ENCODE measurements at regions not wholly inside any gene's neighbourhood (a gene's known extent, or its start where the extent isn't known, plus 50 kb on each side); places are given as distances from the start of the nearest gene placed in this dataset.
"Not testable (repeated sequence)": the region's sequence is repeated elsewhere in the genome, so short reads cannot be mapped to it uniquely, and the experiment has no call there.

- Mint-ChIP-seq H3K36me3 (no peaks in the 10 kb centered on the region), H3K4me3 (no peak overlapping the region), H3K4me1 (no peaks in the 10 kb centered on the region), H3K27ac (no peak overlapping the region), H3K9me3 (no peaks in the 10 kb centered on the region), H3K27me3 (no peaks in the 10 kb centered on the region)
- ATAC-seq (replicated peaks): no peak
- DNase-seq: no peak
Observed at GRCh38 chr3:81217101-81217500, 544.3 kb downstream of the GBE1 start.

DNA sequence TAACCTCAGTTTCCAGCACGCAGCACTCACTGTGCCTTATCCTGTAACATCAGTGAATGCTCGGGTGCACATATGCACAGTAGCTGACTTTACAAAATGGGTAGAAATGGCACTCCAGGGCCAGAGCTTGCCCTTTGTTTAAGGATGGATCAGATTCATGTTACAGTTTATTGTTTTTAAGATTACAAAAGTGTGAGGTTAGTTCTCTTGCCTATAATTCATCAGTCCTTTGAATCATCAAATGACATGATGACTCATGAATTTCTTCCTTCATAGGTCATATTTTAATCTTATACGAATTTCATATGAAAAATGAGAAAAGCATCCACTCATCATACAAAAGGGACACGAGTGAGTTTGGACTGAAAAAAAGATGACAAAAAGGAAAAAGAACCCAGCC lies 545.3 kb downstream of the GBE1 start:
- ATAC-seq (replicated peaks): no peak
- Mint-ChIP-seq H3K4me1 (no peaks in the 10 kb centered on the region), H3K27ac (no peak overlapping the region), H3K36me3 (no peaks in the 10 kb centered on the region), H3K27me3 (no peaks in the 10 kb centered on the region), H3K9me3 (no peaks in the 10 kb centered on the region), H3K4me3 (no peak overlapping the region)
- DNase-seq: no peak

DNA sequence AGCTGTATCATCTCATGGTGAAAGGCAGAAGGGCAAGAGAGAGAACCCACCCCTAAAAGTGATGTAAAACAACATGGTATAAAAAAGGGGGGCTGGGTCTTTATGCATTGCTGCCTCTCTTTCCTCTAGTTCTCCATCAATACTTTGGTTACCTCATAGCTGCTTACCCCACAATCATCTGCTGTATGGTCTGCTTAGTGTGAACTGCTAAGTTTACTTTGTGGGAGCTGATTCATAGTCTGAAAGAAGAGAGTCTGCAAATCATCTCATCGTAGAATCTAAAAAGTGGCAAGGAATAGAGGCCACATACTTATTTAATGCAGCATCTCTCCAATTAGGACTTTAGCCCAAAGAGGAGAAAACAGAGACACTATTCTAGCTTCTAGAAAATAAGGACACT lies 546.8 kb downstream of the GBE1 start:
- no peak for ATAC-seq (replicated peaks)
- H3K4me1 Mint-ChIP-seq: no peaks in the 10 kb centered on the region
- no peak overlapping the region for H3K4me3 Mint-ChIP-seq

GRCh38 chr3:81199587-81199986 lies 561.9 kb downstream of the GBE1 start:
- ATAC-seq (replicated peaks): no peak
- Mint-ChIP-seq H3K27ac (no peak overlapping the region), H3K27me3 (no peaks in the 10 kb centered on the region), H3K9me3 (peaks cover 0 to 2% of the 10 kb centered on the region in 2 donors), H3K36me3 (no peaks in the 10 kb centered on the region), H3K4me1 (no peaks in the 10 kb centered on the region), H3K4me3 (no peak overlapping the region)
- DNase-seq: no peak

More for the DNA sequence above, 546.8 kb downstream of the GBE1 start:
- no peak for DNase-seq
- H3K9me3 Mint-ChIP-seq: no peaks in the 10 kb centered on the region
- no peak overlapping the region for H3K27ac Mint-ChIP-seq
- H3K27me3 Mint-ChIP-seq: no peaks in the 10 kb centered on the region
- no peaks in the 10 kb centered on the region for H3K36me3 Mint-ChIP-seq

- no peaks in the 10 kb centered on the region for H3K27me3 Mint-ChIP-seq
- H3K4me3 Mint-ChIP-seq: no peak overlapping the region
- no peak for DNase-seq
- H3K4me1 Mint-ChIP-seq: no peaks in the 10 kb centered on the region
- peaks cover 0 to 2% of the 10 kb centered on the region in 2 donors for H3K9me3 Mint-ChIP-seq
- H3K27ac Mint-ChIP-seq: no peak overlapping the region
- ATAC-seq (replicated peaks): no peak
- H3K36me3 Mint-ChIP-seq: no peaks in the 10 kb centered on the region
Observed at GRCh38 chr3:81198756-81199155, 562.7 kb downstream of the GBE1 start.

GRCh38 chr3:81198216-81198615 lies 563.2 kb downstream of the GBE1 start:
- peaks cover 0 to 2% of the 10 kb centered on the region in 2 donors for H3K9me3 Mint-ChIP-seq
- no peak overlapping the region for H3K4me3 Mint-ChIP-seq
- H3K4me1 Mint-ChIP-seq: no peaks in the 10 kb centered on the region
- no peak for ATAC-seq (replicated peaks)
- DNase-seq: no peak
- H3K27me3 Mint-ChIP-seq: no peaks in the 10 kb centered on the region
- H3K36me3 Mint-ChIP-seq: no peaks in the 10 kb centered on the region
- H3K27ac Mint-ChIP-seq: no peak overlapping the region

GRCh38 chr3:81197386-81197785 lies 564.1 kb downstream of the GBE1 start:
- Mint-ChIP-seq H3K27me3 (no peaks in the 10 kb centered on the region), H3K4me3 (no peak overlapping the region), H3K4me1 (no peaks in the 10 kb centered on the region), H3K9me3 (no peaks in the 10 kb centered on the region), H3K27ac (no peak overlapping the region), H3K36me3 (no peaks in the 10 kb centered on the region)
- no peak for ATAC-seq (replicated peaks)
- no peak for DNase-seq

DNA sequence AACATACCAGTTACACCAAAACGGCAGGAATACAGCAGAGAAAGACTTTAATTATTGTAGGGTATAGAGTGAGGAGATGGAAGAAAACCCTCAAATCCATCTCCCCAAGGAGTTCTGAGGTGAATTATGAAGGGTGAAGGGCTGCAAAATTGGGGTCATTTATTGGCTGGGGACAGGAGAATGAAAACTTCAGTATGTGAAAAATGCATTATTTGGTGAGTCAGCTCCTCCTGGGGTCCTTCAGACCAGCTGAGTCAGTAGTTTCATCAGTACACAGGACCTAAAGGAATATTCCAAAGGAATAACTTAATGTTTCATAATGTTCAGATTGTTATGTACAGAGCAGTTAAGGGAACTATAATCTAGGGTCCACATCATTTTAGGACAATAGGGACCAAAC lies 566.0 kb downstream of the GBE1 start:
- no peaks in the 10 kb centered on the region for H3K4me1 Mint-ChIP-seq
- H3K36me3 Mint-ChIP-seq: no peaks in the 10 kb centered on the region
- H3K27ac Mint-ChIP-seq: no peak overlapping the region
- H3K27me3 Mint-ChIP-seq: no peaks in the 10 kb centered on the region
- no peak overlapping the region for H3K4me3 Mint-ChIP-seq
- DNase-seq: no peak
- no peak for ATAC-seq (replicated peaks)
- no peaks in the 10 kb centered on the region for H3K9me3 Mint-ChIP-seq

- H3K36me3 Mint-ChIP-seq: no peaks in the 10 kb centered on the region
- DNase-seq: no peak
- H3K27ac Mint-ChIP-seq: no peak overlapping the region
- no peaks in the 10 kb centered on the region for H3K4me1 Mint-ChIP-seq
- ATAC-seq (replicated peaks): no peak
- no peaks in the 10 kb centered on the region for H3K27me3 Mint-ChIP-seq
- H3K4me3 Mint-ChIP-seq: no peak overlapping the region
- peaks cover 7 to 9% of the 10 kb centered on the region in 2 donors for H3K9me3 Mint-ChIP-seq
Observed at GRCh38 chr3:81186412-81186811, 575.0 kb downstream of the GBE1 start.

DNA sequence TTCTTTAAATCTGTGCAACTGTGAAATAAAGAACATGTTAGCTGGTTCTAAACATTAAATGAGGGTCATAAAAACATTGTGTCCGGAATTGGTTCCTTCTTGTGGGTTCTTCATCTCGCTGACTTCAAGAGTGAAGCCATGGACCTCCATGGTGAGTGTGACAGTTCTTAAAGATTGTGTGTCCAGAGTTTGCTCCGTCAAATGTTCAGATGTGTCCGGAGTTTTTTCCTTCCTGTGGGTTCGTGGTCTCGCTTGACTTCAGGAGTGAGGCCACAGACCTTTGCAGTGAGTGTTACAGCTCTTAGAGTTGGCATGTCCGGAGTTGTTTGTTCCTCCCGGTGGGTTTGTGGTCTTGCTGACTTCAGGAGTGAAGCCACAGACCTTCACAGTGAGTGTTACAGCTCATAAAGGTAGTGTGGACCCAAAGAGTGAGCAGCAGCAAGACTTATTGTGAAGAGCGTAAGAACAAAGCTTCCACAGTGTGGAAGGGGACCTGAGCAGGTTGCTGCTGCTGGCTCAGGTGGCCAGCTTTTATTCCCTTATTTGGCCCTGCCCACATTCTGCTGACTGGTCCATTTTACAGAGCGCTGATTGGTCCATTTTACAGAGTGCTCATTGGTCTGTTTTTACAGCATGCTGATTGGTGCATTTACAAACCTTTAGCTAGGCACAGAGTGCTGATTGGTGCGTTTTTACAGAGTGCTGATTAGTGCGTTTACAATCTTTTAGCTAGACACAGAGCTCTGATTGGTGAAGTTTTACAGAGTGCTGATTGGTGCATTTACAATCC lies 579.2 kb downstream of the GBE1 start:
- H3K4me1 Mint-ChIP-seq; H3K4me3 Mint-ChIP-seq; DNase-seq; ATAC-seq (replicated peaks); H3K27me3 Mint-ChIP-seq; H3K27ac Mint-ChIP-seq; H3K36me3 Mint-ChIP-seq: not testable (repeated sequence)
- peaks cover 5 to 11% of the 10 kb centered on the region in 2 donors for H3K9me3 Mint-ChIP-seq

DNA sequence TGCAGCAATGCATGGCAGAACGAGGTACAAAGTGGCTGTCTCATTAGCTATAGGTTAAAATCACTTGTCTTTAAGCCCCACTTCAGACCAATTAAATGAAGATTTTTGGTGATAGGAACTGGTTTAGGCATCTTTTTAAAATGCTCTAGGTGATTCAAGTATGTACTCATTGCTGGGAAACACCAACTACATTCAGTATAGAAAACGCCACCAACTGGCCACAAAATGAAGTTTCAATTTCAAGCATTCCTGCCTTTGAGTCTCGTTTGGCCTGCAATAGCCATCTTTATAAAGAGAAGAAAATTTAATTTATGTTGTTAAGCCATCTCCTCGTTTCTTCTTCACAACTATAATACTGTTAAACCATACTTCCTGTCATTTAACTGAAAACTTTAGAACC lies 587.9 kb downstream of the GBE1 start:
- Mint-ChIP-seq H3K4me3 (no peak overlapping the region), H3K9me3 (peaks cover 3% of the 10 kb centered on the region in 2 donors), H3K27me3 (no peaks in the 10 kb centered on the region), H3K4me1 (no peaks in the 10 kb centered on the region), H3K36me3 (no peaks in the 10 kb centered on the region), H3K27ac (no peak overlapping the region)
- no peak for ATAC-seq (replicated peaks)
- no peak for DNase-seq

- Mint-ChIP-seq H3K36me3 (no peaks in the 10 kb centered on the region), H3K27ac (no peak overlapping the region), H3K4me3 (no peak overlapping the region), H3K4me1 (no peaks in the 10 kb centered on the region), H3K9me3 (peaks cover 7 to 10% of the 10 kb centered on the region in 2 donors), H3K27me3 (no peaks in the 10 kb centered on the region)
- DNase-seq: no peak
- no peak for ATAC-seq (replicated peaks)
Observed at GRCh38 chr3:81170298-81170697, 591.1 kb downstream of the GBE1 start.

GRCh38 chr3:81164806-81165205 lies 596.6 kb downstream of the GBE1 start:
- ATAC-seq (replicated peaks) (no peak), DNase-seq (no peak)
- Mint-ChIP-seq H3K4me1 (no peaks in the 10 kb centered on the region), H3K27ac (no peak overlapping the region), H3K9me3 (peaks cover 6 to 10% of the 10 kb centered on the region in 2 donors), H3K4me3 (no peak overlapping the region), H3K27me3 (no peaks in the 10 kb centered on the region), H3K36me3 (no peaks in the 10 kb centered on the region)

GRCh38 chr3:81161851-81162250 lies 599.6 kb downstream of the GBE1 start:
- Mint-ChIP-seq H3K27ac (no peak overlapping the region), H3K4me1 (no peaks in the 10 kb centered on the region), H3K9me3 (peaks cover 3 to 4% of the 10 kb centered on the region in 2 donors), H3K27me3 (no peaks in the 10 kb centered on the region), H3K4me3 (no peak overlapping the region), H3K36me3 (no peaks in the 10 kb centered on the region)
- DNase-seq (no peak), ATAC-seq (replicated peaks) (no peak)

GRCh38 chr3:81161100-81161499 lies 600.3 kb downstream of the GBE1 start:
- no peaks in the 10 kb centered on the region for H3K4me1 Mint-ChIP-seq
- H3K4me3 Mint-ChIP-seq: no peak overlapping the region
- H3K27ac Mint-ChIP-seq: no peak overlapping the region
- no peaks in the 10 kb centered on the region for H3K36me3 Mint-ChIP-seq
- H3K9me3 Mint-ChIP-seq: peaks cover 4 to 7% of the 10 kb centered on the region in 2 donors
- no peaks in the 10 kb centered on the region for H3K27me3 Mint-ChIP-seq
- no peak for DNase-seq
- no peak for ATAC-seq (replicated peaks)

Measured in stimulated activated naive B cell treated with anti-CD40 and anti-IgM and Interleukin-4, amounts not matched to agents 10 μg/mL and 1 μg/mL and 100 μg/mL, for 72 hours (primary cell).